Endometrial microvascular endothelial cells (primary cell): ENCODE measurements at regions not wholly inside any gene's neighbourhood (a gene's known extent, or its start where the extent isn't known, plus 50 kb on each side); places are given as distances from the start of the nearest gene placed in this dataset.

Experiments used
- in situ Hi-C: cut with HindIII; loops from 2 replicates; pipeline ENCODE4 v1.10.0; 2017; ENCODE audit warnings: low sequenced_read_pairs, low pct_unique_long_range_greater_than_20kb; ENCODE audit errors: inconsistent ontology term

- in situ Hi-C loops = no loop called here
Measured at GRCh38 chr13:76797361-76797760, 88.8 kb downstream of the KCTD12 start.

- in situ Hi-C loops = no loop called here
Measured at GRCh38 chr13:76796851-76797250, 89.4 kb downstream of the KCTD12 start.

- in situ Hi-C loops = no loop called here
Measured at GRCh38 chr13:76795701-76796695, 90.2 kb downstream of the KCTD12 start.

GRCh38 chr13:76792731-76793347, 93.4 kb downstream of the KCTD12 start:
- in situ Hi-C loops = no loop called here

GRCh38 chr13:76790980-76791819, 95.0 kb downstream of the KCTD12 start:
- in situ Hi-C loops = no loop called here

GRCh38 chr13:76790526-76790925, 95.7 kb downstream of the KCTD12 start:
- in situ Hi-C loops = no loop called here

- in situ Hi-C loops = no loop called here
Measured at GRCh38 chr13:76783798-76784197, 102.4 kb downstream of the KCTD12 start.

- in situ Hi-C loops = no loop called here
Measured at GRCh38 chr13:76778853-76779252, 107.4 kb downstream of the KCTD12 start.

GRCh38 chr13:76777096-76777495, 109.1 kb downstream of the KCTD12 start:
- in situ Hi-C loops = no loop called here

GRCh38 chr13:76775088-76775740, 111.0 kb downstream of the KCTD12 start:
- in situ Hi-C loops = no loop called here

GRCh38 chr13:76773448-76774094, 112.6 kb downstream of the KCTD12 start:
- in situ Hi-C loops = no loop called here

GRCh38 chr13:76772241-76772640, 114.0 kb downstream of the KCTD12 start:
- in situ Hi-C loops = no loop called here

GRCh38 chr13:76769271-76769791, 116.9 kb downstream of the KCTD12 start:
- in situ Hi-C loops = no loop called here

- in situ Hi-C loops = no loop called here
Measured at GRCh38 chr13:76768384-76768783, 117.8 kb downstream of the KCTD12 start.

- in situ Hi-C loops = no loop called here
Measured at GRCh38 chr13:76764916-76765315, 121.3 kb downstream of the KCTD12 start.

- in situ Hi-C loops = no loop called here
Measured at GRCh38 chr13:76764429-76764828, 121.8 kb downstream of the KCTD12 start.

- in situ Hi-C loops = no loop called here
Measured at GRCh38 chr13:76762721-76763120, 123.5 kb downstream of the KCTD12 start.

GRCh38 chr13:76759877-76760276, 126.3 kb downstream of the KCTD12 start:
- in situ Hi-C loops = no loop called here
